ENCODE measurements at regions not wholly inside any gene's neighbourhood (a gene's known extent, or its start where the extent isn't known, plus 50 kb on each side); places are given as distances from the start of the nearest gene placed in this dataset.

DNA sequence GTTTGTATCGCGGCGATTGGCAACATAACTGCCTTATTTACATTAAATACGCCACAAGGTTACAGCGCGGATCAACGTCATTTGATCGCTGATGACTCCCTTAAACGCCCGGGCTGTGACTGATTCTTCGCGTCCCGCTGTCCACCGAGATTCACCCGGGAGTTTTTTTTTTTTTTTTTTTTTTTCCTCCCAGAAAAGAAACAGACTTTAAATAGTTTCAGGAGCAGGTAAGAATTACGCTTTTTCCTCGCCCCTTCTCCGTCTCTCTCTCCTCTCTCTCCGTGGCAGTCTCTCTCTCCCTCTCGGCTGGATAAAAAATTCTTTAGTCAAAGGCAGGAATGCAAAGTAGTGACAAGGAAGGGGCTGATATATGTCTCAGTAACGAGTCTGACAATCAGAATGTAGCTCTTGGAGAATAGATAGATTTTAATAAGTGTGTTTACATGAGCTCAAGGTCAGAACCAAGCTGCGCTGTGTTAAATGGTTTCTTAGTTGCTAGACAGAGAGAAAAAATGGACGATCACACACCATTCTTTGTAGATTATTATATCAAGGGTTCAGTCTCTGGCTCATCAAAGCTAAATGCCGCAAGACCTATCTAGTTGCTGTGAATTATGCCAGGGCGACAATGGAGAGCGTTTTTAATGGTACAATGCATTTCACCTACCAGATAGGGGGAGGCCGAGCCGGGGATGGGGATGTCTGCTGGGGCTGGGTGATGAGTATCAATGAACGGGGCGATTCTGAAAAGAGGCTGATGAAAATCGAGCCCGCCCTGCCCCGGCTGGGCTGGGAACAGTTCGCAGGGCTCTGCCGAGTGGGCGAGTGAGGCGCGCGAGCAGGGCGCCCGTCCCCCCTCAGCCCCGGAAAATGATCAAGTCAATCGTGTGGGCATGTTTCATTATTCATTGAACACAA lies 147.2 kb upstream of the ZNF536 start:
- TF ChIP-seq POLR2A (IDR thresholded peaks at IDR 0.05) (no peak), CTCF (IDR thresholded peaks at IDR 0.05) (no peak)

Measured in heart left ventricle (tissue), 13 donors.